Lower leg skin (tissue), 3 donors: ENCODE measurements at regions not wholly inside any gene's neighbourhood (a gene's known extent, or its start where the extent isn't known, plus 50 kb on each side); places are given as distances from the start of the nearest gene placed in this dataset.

Source experiments
- POLR2A ChIP-seq, 2 donors: fragments of 450-650 bp; IDR thresholded peaks; one replicate each; pipeline ENCODE4 v1.6.1; 2016 to 2017; ENCODE audit warnings: antibody characterized with exemption in 2 of 2, mild to moderate bottlenecking in 1 of 2, moderate library complexity in 1 of 2
- TF ChIP-seq, protein P1 (sequence below), 3 donors: fragments of 450-650 bp; IDR thresholded peaks; one replicate each; pipeline ENCODE4 v1.5.1; 2016; ENCODE audit warnings: antibody characterized with exemption in 3 of 3, mild to moderate bottlenecking in 3 of 3, moderate library complexity in 2 of 3

DNA sequence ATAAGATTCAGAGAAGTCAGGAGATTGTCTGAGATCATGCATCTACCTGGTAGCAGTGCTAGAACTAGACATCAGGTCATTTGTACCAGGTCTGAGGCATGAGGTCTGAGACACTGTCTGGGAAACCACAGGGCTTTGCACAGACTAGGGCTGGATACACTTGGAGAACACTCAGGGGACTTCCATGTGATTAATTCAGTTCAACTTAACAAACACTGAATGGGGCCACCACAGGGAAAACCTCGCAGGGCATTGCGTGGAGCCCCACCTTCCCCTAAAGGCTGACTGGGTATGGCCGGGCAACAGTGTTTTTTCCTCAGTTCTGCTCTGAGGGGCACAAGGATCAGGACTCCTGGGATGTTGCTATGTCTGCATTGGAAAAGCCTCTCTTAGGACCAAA is 86.5 kb upstream of the WARS2 start:
- TF ChIP-seq, protein P1, sequence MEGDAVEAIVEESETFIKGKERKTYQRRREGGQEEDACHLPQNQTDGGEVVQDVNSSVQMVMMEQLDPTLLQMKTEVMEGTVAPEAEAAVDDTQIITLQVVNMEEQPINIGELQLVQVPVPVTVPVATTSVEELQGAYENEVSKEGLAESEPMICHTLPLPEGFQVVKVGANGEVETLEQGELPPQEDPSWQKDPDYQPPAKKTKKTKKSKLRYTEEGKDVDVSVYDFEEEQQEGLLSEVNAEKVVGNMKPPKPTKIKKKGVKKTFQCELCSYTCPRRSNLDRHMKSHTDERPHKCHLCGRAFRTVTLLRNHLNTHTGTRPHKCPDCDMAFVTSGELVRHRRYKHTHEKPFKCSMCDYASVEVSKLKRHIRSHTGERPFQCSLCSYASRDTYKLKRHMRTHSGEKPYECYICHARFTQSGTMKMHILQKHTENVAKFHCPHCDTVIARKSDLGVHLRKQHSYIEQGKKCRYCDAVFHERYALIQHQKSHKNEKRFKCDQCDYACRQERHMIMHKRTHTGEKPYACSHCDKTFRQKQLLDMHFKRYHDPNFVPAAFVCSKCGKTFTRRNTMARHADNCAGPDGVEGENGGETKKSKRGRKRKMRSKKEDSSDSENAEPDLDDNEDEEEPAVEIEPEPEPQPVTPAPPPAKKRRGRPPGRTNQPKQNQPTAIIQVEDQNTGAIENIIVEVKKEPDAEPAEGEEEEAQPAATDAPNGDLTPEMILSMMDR (IDR thresholded peaks at IDR 0.05) = no peak
- no peak for TF ChIP-seq POLR2A (IDR thresholded peaks at IDR 0.05)
